ENCODE measurements at regions not wholly inside any gene's neighbourhood (a gene's known extent, or its start where the extent isn't known, plus 50 kb on each side); places are given as distances from the start of the nearest gene placed in this dataset.

DNA sequence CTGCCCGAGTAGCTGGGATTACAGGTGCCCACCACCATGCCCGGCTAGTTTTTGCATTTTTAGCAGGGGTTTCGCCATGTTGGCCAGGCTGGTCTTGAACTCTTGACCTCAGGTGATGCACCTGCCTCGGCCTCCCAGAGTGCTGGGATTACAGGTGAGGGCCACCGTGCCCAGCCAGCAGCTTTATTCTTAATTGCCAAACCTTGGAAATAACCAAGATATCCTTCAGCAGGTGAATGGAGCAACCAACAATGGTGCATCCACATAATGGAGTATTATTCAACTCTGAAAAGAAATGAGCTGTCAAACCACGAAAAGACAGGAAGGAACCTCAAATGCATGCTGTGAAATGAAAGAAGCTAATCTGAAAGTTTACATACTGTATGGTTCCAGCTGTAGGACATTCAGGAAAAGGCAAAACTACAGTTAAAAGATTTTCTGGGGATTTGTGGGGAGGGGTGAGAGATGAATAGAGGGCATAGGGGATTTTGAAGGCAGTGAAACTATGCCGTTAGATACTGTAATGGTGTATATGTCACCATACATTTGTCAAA lies 118.8 kb upstream of the CCND2 start:
- ChIA-PET POLR2A (no interaction called here), CTCF (interaction anchor here (1.3 kb wide), 1 partner anchor 122 kb away, joined by 4 read pairs; no protein-coding TSS in a partner anchor)
- WGBS (ENCODE audit: missing lambda C conversion rate), result 12% methylated on average over 6 of the region's 7 CpGs
- H3K4me2 ChIP-seq, result no peak overlapping the region
- H3K9me3 ChIP-seq, result no peaks in the 10 kb centered on the region
- ATAC-seq (no peak), FAIRE-seq (no peak), DNase-seq (ENCODE audit: low read depth in 1 of 2, low spot score in 1 of 2) (no peak)
- H3K27ac ChIP-seq, result no peak overlapping the region
- no peak overlapping the region for H3K4me3 ChIP-seq
- H3K4me1 ChIP-seq, result no peaks in the 10 kb centered on the region
- TF ChIP-seq CHD4 (IDR thresholded peaks at IDR 0.05; ENCODE audit: borderline replicate concordance), result no peak
- TF ChIP-seq, protein P1, sequence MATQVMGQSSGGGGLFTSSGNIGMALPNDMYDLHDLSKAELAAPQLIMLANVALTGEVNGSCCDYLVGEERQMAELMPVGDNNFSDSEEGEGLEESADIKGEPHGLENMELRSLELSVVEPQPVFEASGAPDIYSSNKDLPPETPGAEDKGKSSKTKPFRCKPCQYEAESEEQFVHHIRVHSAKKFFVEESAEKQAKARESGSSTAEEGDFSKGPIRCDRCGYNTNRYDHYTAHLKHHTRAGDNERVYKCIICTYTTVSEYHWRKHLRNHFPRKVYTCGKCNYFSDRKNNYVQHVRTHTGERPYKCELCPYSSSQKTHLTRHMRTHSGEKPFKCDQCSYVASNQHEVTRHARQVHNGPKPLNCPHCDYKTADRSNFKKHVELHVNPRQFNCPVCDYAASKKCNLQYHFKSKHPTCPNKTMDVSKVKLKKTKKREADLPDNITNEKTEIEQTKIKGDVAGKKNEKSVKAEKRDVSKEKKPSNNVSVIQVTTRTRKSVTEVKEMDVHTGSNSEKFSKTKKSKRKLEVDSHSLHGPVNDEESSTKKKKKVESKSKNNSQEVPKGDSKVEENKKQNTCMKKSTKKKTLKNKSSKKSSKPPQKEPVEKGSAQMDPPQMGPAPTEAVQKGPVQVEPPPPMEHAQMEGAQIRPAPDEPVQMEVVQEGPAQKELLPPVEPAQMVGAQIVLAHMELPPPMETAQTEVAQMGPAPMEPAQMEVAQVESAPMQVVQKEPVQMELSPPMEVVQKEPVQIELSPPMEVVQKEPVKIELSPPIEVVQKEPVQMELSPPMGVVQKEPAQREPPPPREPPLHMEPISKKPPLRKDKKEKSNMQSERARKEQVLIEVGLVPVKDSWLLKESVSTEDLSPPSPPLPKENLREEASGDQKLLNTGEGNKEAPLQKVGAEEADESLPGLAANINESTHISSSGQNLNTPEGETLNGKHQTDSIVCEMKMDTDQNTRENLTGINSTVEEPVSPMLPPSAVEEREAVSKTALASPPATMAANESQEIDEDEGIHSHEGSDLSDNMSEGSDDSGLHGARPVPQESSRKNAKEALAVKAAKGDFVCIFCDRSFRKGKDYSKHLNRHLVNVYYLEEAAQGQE (IDR thresholded peaks at IDR 0.05), result no peak
- no peak for TF ChIP-seq ATOH8 (CRISPR knock-in tag; IDR thresholded peaks at IDR 0.05; ENCODE audit: low read depth)
- TF ChIP-seq, protein P2, sequence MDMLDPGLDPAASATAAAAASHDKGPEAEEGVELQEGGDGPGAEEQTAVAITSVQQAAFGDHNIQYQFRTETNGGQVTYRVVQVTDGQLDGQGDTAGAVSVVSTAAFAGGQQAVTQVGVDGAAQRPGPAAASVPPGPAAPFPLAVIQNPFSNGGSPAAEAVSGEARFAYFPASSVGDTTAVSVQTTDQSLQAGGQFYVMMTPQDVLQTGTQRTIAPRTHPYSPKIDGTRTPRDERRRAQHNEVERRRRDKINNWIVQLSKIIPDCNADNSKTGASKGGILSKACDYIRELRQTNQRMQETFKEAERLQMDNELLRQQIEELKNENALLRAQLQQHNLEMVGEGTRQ (IDR thresholded peaks at IDR 0.05), result no peak
- no peak for TF ChIP-seq PHF8 (IDR thresholded peaks at IDR 0.05; ENCODE audit: borderline replicate concordance, low read depth)
- TF ChIP-seq CBX2 (IDR thresholded peaks at IDR 0.05; ENCODE audit: borderline replicate concordance, low read depth), result no peak
- TF ChIP-seq JUNB (IDR thresholded peaks at IDR 0.05), result no peak
- TF ChIP-seq RNF2 (IDR thresholded peaks at IDR 0.05; ENCODE audit: borderline replicate concordance, low read depth), result no peak
- TF ChIP-seq HOXA7 (CRISPR knock-in tag; IDR thresholded peaks at IDR 0.05), result no peak
- TF ChIP-seq NFE2L2 (conservative IDR thresholded peaks at IDR 0.05; ENCODE audit: low read length), result no peak
- TF ChIP-seq KDM1A (IDR thresholded peaks at IDR 0.05; ENCODE audit: low read depth), result no peak
- no peak for TF ChIP-seq RFX5 (IDR thresholded peaks at IDR 0.05)
- no peak for TF ChIP-seq MAFK (IDR thresholded peaks at IDR 0.05; ENCODE audit: partially characterized antibody)
- TF ChIP-seq, protein P3, sequence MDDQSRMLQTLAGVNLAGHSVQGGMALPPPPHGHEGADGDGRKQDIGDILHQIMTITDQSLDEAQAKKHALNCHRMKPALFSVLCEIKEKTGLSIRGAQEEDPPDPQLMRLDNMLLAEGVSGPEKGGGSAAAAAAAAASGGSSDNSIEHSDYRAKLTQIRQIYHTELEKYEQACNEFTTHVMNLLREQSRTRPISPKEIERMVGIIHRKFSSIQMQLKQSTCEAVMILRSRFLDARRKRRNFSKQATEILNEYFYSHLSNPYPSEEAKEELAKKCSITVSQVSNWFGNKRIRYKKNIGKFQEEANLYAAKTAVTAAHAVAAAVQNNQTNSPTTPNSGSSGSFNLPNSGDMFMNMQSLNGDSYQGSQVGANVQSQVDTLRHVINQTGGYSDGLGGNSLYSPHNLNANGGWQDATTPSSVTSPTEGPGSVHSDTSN (IDR thresholded peaks at IDR 0.05), result no peak
- TF ChIP-seq ESRRA (IDR thresholded peaks at IDR 0.05; ENCODE audit: borderline replicate concordance, low read length), result no peak
- TF ChIP-seq JUN (IDR thresholded peaks at IDR 0.05), result no peak
- no peak for TF ChIP-seq CBX8 (IDR thresholded peaks at IDR 0.05)
- no peak for TF ChIP-seq GATA3 (IDR thresholded peaks at IDR 0.05; ENCODE audit: borderline replicate concordance)
- no peak for TF ChIP-seq NPAS2 (CRISPR knock-in tag; IDR thresholded peaks at IDR 0.05; ENCODE audit: borderline replicate concordance)
- no peak for TF ChIP-seq FOSB (CRISPR knock-in tag; IDR thresholded peaks at IDR 0.05)

- H3K4me3 ChIP-seq, result no peak overlapping the region
- DNase-seq (ENCODE audit: low read depth in 1 of 2, low spot score in 1 of 2) (no peak), ATAC-seq (no peak), FAIRE-seq (no peak)
- POLR2A ChIA-PET, result no interaction called here
- CTCF ChIA-PET, result interaction anchor here (0.8 kb wide), 1 partner anchor 116 kb away, joined by 4 read pairs; no protein-coding TSS in a partner anchor
- WGBS (ENCODE audit: missing lambda C conversion rate), result 1% methylated on average over 3 of the region's 3 CpGs
- H3K27ac ChIP-seq, result no peak overlapping the region
- H3K4me2 ChIP-seq, result no peak overlapping the region
- no peaks in the 10 kb centered on the region for H3K4me1 ChIP-seq
- no peaks in the 10 kb centered on the region for H3K9me3 ChIP-seq
- TF ChIP-seq, protein P2 (IDR thresholded peaks at IDR 0.05), result no peak
- no peak for TF ChIP-seq ESRRA (IDR thresholded peaks at IDR 0.05; ENCODE audit: borderline replicate concordance, low read length)
- TF ChIP-seq MAZ (IDR thresholded peaks at IDR 0.05; ENCODE audit: borderline replicate concordance, low read depth, low read length), result no peak
- no peak for TF ChIP-seq NPAS2 (CRISPR knock-in tag; IDR thresholded peaks at IDR 0.05; ENCODE audit: borderline replicate concordance)
- no peak for TF ChIP-seq CHD2 (IDR thresholded peaks at IDR 0.05; ENCODE audit: low read length, partially characterized antibody)
- no peak for TF ChIP-seq NFE2L2 (conservative IDR thresholded peaks at IDR 0.05; ENCODE audit: low read length)
- no peak for TF ChIP-seq NR3C1 (IDR thresholded peaks at IDR 0.05)
- TF ChIP-seq HOXB13 (CRISPR knock-in tag; IDR thresholded peaks at IDR 0.05; ENCODE audit: low read depth), result no peak
- TF ChIP-seq, protein P4, sequence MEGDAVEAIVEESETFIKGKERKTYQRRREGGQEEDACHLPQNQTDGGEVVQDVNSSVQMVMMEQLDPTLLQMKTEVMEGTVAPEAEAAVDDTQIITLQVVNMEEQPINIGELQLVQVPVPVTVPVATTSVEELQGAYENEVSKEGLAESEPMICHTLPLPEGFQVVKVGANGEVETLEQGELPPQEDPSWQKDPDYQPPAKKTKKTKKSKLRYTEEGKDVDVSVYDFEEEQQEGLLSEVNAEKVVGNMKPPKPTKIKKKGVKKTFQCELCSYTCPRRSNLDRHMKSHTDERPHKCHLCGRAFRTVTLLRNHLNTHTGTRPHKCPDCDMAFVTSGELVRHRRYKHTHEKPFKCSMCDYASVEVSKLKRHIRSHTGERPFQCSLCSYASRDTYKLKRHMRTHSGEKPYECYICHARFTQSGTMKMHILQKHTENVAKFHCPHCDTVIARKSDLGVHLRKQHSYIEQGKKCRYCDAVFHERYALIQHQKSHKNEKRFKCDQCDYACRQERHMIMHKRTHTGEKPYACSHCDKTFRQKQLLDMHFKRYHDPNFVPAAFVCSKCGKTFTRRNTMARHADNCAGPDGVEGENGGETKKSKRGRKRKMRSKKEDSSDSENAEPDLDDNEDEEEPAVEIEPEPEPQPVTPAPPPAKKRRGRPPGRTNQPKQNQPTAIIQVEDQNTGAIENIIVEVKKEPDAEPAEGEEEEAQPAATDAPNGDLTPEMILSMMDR (IDR thresholded peaks at IDR 0.05), result no peak
- no peak for TF ChIP-seq ZSCAN20 (CRISPR knock-in tag; IDR thresholded peaks at IDR 0.05)
- TF ChIP-seq CEBPB (IDR thresholded peaks at IDR 0.05), result no peak
- TF ChIP-seq CBX8 (IDR thresholded peaks at IDR 0.05), result no peak
- no peak for TF ChIP-seq RAD21 (conservative IDR thresholded peaks at IDR 0.05 in 1 of 2, IDR thresholded peaks at IDR 0.05 in 1 of 2)
These were observed 120.1 kb upstream of the CCND2 start for GRCh38 chr12:4153343-4153892.
